RCC 7860 (cell line): ENCODE measurements at regions not wholly inside any gene's neighbourhood (a gene's known extent, or its start where the extent isn't known, plus 50 kb on each side); places are given as distances from the start of the nearest gene placed in this dataset.
"Not testable (repeated sequence)": the region's sequence is repeated elsewhere in the genome, so short reads cannot be mapped to it uniquely, and the experiment has no call there.

Experiments
- DNase-seq: peaks from one replicate; pipeline ENCODE4 v3.0.0-alpha.2; 2015; ENCODE audit warnings: low spot score
- FAIRE-seq: peaks from 2 replicates; lab custom pipeline; 2012; peaks lifted over from hg19 to GRCh38; lab: Jason Lieb, UNC

GRCh38 chr10:62693306-62693705 is 111.2 kb upstream of the ADO start:
- DNase-seq: no peak
- no peak for FAIRE-seq

DNA sequence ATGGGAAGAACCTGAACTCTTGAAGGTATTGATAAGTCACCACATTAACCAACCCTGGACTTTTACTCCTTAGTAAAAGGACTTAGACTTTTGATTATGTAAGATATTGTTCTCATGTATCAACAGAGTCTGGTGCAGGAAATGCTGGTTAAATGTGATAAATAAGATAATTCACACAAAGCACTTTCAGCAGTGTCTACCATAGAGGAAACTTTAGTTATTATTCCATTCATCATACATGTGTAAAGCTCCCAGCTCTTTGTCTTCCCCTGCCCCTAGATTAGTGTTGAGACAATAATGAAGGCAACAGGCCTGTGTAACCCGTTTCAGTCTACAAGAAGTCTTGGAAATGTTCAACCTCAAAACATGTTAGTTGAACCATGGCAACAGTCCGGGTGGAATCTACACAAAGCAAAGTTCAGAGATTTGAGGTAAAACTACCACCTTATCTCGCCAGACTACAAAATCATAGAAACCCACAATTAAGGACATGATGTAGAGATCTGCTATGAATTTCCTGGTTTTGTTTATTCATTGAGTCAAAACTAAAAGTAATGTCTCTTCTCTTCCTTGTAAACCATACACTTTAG is 109.9 kb upstream of the ADO start:
- no peak for DNase-seq
- FAIRE-seq: no peak

GRCh38 chr10:62696798-62697197 is 107.7 kb upstream of the ADO start:
- FAIRE-seq: no peak
- DNase-seq: no peak

DNA sequence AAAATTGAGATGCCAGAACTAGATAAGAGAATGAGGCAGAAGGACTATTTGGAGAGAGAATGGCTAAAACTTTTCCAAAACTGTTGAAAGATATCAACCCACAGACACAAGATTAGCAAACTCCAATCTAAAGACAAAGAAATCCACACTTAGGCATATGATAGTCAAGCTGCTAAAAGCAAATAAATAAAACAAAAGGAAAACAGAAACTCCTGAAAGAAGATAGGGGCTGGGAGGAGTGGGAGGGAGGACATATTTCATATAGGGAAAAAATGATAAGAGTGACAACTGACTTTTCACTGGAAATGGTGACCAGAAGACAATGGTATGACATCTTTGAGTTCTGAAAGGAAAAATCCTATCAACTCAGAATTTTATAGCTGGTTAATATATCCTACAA is 105.4 kb upstream of the ADO start:
- DNase-seq: no peak
- FAIRE-seq: no peak

DNA sequence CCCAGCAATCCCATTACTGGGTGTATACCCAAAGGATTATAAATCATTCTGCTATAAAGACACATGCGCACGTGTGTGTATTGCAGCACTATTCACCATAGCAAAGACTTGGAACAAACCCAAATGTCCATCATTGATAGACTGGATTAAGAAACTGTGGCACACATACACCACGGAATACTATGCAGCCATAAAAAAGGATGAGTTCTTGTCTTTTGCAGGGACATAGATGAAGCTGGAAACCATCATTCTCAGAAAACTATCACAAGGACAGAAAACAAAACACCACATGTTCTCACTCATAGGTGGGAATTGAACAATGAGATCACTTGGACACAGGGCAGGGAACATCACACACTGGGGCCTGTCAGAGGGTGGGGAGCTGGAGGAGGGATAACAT is 100.4 kb upstream of the ADO start:
- DNase-seq, FAIRE-seq: not testable (repeated sequence)

- FAIRE-seq: no peak
- DNase-seq: no peak
These were observed 98.7 kb upstream of the ADO start for GRCh38 chr10:62705789-62706188.

GRCh38 chr10:62707810-62708209 is 96.7 kb upstream of the ADO start:
- DNase-seq (no peak), FAIRE-seq (no peak)

DNA sequence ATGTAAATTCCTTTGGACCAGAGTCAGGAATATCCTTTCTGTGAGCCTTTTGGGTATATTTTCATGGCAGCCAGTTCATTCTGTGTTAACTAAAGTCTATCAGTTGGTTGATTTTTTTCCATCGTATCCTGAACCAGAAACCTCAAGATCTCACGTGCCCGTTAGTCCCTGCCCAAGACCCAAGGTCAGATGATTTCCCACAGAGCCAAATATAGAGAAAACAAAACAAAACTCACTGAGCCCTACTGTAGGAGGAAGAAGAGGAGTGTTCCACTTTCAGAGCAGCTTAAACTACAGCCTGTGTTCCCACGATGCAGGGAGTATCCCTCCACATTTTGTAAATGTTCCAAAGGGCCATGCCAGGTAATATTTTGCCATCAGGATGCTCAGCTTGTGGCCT is 96.0 kb upstream of the ADO start:
- FAIRE-seq: no peak
- DNase-seq: no peak

- FAIRE-seq: no peak
These were observed 95.3 kb upstream of the ADO start for GRCh38 chr10:62709200-62709599.

GRCh38 chr10:62710182-62710581 is 94.3 kb upstream of the ADO start:
- DNase-seq (no peak), FAIRE-seq (no peak)

More at GRCh38 chr10:62709200-62709599, 95.3 kb upstream of the ADO start:
- no peak for DNase-seq

- FAIRE-seq (no peak), DNase-seq (no peak)
These were observed 89.1 kb upstream of the ADO start for GRCh38 chr10:62715383-62715782.

- FAIRE-seq: no peak
- no peak for DNase-seq
These were observed 85.9 kb upstream of the ADO start for GRCh38 chr10:62718585-62718984.

GRCh38 chr10:62719061-62719460 is 85.5 kb upstream of the ADO start:
- FAIRE-seq: no peak
- DNase-seq: no peak

DNA sequence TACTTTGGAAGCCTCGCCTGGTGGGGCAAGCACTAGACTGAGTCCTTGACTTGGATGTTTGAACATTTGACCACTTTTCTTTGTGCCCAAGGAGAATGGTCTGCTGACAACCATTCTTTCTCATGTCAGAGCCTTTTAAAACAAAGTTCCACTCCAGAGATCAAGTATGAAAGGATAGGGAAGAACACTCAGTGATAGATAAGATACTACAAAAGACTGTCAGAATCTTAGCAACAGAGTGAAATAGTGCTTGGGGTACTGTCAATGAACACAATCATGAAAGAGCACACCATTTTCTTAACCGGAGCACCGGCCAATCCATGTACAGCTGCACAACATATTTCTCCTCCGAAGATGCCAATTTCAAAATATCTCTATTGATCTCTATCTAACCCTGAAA is 82.8 kb upstream of the ADO start:
- DNase-seq (no peak), FAIRE-seq (no peak)

DNA sequence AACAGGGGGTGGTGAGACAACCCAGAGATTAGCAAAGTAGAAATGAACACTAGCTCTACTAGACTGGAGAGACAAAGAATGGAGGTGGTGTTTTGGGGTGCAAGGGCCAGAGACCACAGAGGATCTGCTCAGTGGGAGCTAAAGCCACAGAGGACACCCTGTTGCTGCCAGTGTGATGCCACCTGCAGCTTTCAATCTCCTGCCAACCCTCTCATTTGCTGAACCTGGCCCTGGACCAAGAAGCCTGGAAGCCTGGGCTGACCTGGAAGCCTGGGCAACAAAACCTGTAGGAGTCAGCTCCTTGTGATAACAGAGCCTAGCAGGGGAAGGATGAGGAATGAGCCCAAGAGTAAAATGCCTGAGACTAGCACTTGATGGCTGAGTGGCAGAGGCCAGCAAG is 81.1 kb upstream of the ADO start:
- DNase-seq (no peak), FAIRE-seq (no peak)

- no peak for FAIRE-seq
- no peak for DNase-seq
These were observed 80.1 kb upstream of the ADO start for GRCh38 chr10:62724465-62724864.

DNA sequence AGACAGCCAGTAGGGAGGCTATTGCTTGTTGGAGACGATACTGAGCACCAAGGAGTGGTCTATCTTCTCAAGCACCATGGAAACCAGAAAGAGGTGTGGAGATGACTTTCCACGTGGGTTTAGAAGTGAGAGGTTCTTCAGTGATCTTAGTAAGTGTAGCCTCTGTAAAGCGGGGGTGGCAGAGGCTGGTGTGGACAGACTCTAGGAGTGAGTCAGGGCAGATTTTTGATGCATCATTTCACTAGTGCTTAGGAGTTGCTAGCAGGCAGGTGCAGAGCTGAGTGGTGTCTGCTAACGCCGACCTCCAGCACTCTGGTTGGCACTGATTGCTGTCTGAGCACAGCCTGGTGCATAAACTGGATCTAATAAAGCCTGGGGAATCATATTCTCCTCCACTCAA is 78.4 kb upstream of the ADO start:
- FAIRE-seq (no peak), DNase-seq (no peak)

- DNase-seq: no peak
- FAIRE-seq: no peak
These were observed 77.9 kb upstream of the ADO start for GRCh38 chr10:62726638-62727037.

DNA sequence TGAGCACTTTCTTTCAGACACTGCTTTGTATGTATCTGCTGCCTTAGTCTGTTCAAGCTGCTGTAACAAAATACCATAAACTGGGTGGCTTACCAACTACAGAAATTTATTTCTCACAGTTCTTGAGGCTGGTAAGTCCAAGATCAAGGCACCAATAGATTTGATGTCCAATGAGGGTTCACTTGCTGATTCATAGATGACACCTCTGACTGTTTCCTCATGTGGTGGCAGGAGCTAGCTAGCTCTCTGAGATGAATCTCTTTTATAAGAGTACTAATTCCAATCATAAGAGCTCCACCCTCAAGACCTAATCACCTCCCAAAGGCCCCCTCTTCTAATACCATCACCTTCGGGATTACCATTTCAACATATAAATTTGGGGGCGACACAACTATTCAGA is 76.6 kb upstream of the ADO start:
- FAIRE-seq (no peak), DNase-seq (no peak)

- no peak for DNase-seq
- no peak for FAIRE-seq
These were observed 76.0 kb upstream of the ADO start for GRCh38 chr10:62728479-62728878.

DNA sequence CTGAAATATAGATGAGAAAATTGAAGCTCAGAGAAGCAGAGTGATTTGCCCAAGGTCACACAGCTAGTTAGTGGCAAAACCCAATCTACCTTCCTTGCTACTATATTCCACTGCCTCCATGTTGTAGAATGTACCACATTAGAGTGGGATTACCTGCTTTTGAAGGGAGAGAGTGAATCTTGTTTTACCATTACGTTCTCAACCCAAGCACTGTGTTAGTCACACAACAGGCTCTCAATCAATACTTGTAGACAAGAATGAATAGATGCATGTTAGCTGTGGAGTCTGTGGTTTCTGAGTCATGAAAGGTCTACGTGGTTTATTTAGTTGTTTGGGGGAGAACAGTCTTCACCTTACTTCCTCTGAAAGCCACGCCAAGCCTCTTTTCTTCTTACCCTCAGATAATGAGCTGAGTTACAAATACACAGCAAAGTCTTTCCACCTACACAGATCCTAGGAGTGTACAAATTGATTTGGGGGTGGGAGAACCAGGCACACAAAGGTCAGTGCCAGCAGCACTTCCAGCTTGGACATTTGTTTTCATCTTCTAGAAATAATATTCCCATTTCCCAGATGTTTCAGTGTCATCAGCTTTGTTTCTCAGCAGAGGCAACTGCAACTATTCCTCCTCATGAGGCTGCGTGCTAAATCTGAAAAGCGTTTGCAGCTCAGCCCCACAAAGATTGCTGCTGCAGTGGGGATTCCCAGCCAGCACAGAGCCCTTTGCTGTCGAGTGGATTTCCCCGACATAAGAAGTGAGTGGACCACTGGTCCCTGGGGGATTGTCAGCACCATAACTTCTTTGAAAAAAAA is 71.5 kb upstream of the ADO start:
- DNase-seq (peak; percentile 87), FAIRE-seq (peak; percentile 93)

DNA sequence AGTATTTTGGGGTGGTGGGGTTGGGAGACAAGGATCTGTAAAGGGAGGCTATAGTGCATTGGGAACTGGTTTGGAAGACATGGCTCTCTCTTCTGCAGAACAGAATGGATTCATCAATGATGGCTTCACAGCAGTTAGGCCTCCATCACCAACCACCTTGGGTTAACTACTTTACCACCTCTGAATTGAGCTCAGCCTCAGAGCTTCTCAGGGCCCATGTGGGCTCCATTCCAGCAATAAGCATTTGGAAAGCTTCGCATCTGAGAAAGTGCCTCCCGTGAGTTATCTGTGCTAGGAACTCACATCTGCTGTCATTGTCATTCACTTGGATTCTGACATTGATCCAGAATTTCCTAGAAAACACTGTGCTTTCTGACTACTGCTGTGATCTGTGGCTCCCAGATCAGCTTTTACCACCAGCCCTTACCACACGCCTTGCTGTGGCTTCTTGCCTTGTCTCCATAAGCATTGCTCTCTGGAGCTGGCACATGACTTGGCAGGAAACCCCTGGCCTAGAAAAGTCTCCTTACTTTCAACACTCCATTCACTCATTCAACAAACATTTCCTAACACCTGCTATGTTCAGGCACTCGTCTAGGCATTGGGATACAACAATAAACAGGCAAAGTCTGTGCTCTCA is 70.7 kb upstream of the ADO start:
- FAIRE-seq: no peak
- DNase-seq: no peak
